Neutrophil (primary cell): ENCODE measurements at regions not wholly inside any gene's neighbourhood (a gene's known extent, or its start where the extent isn't known, plus 50 kb on each side); places are given as distances from the start of the nearest gene placed in this dataset.

Experiments used
- H3K27ac ChIP-seq: fragments of 200-600 bp; sonication (generic); 2 replicates; pipeline ENCODE4 v1.5.1; 2016; ENCODE audit warnings: mild to moderate bottlenecking, moderate library complexity
- H3K27me3 ChIP-seq: fragments of 200-600 bp; sonication (generic); 2 replicates; pipeline ENCODE4 v1.6.0; 2016; ENCODE audit warnings: mild to moderate bottlenecking
- H3K36me3 ChIP-seq: fragments of 200-600 bp; sonication (generic); 2 replicates; pipeline ENCODE4 v1.5.1; 2017
- H3K4me1 ChIP-seq, 2 experiments: fragments of 200-600 bp in 1 of 2; sonication (generic) in 1 of 2; 1 replicate in 1 of 2; 2 replicates in 1 of 2; pipeline versions ENCODE4 v1.5.1 to v1.6.1; 2013 to 2016; ENCODE audit warnings: low read depth in 1 of 2, low read length in 1 of 2, mild to moderate bottlenecking in 1 of 2, moderate library complexity in 1 of 2; ENCODE audit not compliant: control insufficient read depth in 1 of 2, insufficient read depth in 1 of 2
- H3K4me3 ChIP-seq, 2 experiments: fragments of 200-600 bp in 1 of 2; sonication (generic) in 1 of 2; 1 replicate in 1 of 2; 2 replicates in 1 of 2; pipeline ENCODE4 v1.5.1; 2013 to 2016; ENCODE audit warnings: low read depth in 1 of 2, low read length in 1 of 2, mild to moderate bottlenecking in 1 of 2, moderate library complexity in 1 of 2
- H3K9me3 ChIP-seq: fragments of 200-600 bp; sonication (generic); 2 replicates; pipeline ENCODE4 v1.5.1; 2016
- CTCF ChIP-seq: fragments of 200-600 bp; sonication (generic); IDR thresholded peaks from 2 replicates; pipeline ENCODE4 v1.5.1; 2016; ENCODE audit warnings: antibody characterized with exemption

- Histone ChIP-seq H3K4me1 (no peaks in the 10 kb centered on the region), H3K36me3 (no peaks in the 10 kb centered on the region), H3K9me3 (no peaks in the 10 kb centered on the region), H3K27ac (no peak overlapping the region), H3K4me3 (no peak overlapping the region), H3K27me3 (no peaks in the 10 kb centered on the region)
- TF ChIP-seq CTCF: no peak
Observed at GRCh38 chr12:98067795-98068194, 447.6 kb upstream of the TMPO start.

GRCh38 chr12:98073610-98074009, 441.8 kb upstream of the TMPO start:
- Histone ChIP-seq H3K27me3 (no peaks in the 10 kb centered on the region), H3K4me1 (no peaks in the 10 kb centered on the region), H3K4me3 (no peak overlapping the region), H3K27ac (no peak overlapping the region), H3K9me3 (no peaks in the 10 kb centered on the region), H3K36me3 (no peaks in the 10 kb centered on the region)
- no peak for TF ChIP-seq CTCF

- no peak for TF ChIP-seq CTCF
- H3K9me3 ChIP-seq: no peaks in the 10 kb centered on the region
- no peak overlapping the region for H3K27ac ChIP-seq
- no peak overlapping the region for H3K4me3 ChIP-seq
- H3K36me3 ChIP-seq: no peaks in the 10 kb centered on the region
- H3K27me3 ChIP-seq: no peaks in the 10 kb centered on the region
- no peaks in the 10 kb centered on the region for H3K4me1 ChIP-seq
Observed at GRCh38 chr12:98074286-98074685, 441.1 kb upstream of the TMPO start.

- no peak for TF ChIP-seq CTCF
- Histone ChIP-seq H3K4me1 (no peaks in the 10 kb centered on the region), H3K27ac (no peak overlapping the region), H3K36me3 (no peaks in the 10 kb centered on the region), H3K27me3 (no peaks in the 10 kb centered on the region), H3K9me3 (no peaks in the 10 kb centered on the region), H3K4me3 (no peak overlapping the region)
Observed at GRCh38 chr12:98084391-98084790, 431.0 kb upstream of the TMPO start.

GRCh38 chr12:98085046-98085755, 430.2 kb upstream of the TMPO start:
- H3K27ac ChIP-seq: no peak overlapping the region
- no peaks in the 10 kb centered on the region for H3K27me3 ChIP-seq
- H3K9me3 ChIP-seq: no peaks in the 10 kb centered on the region
- no peak overlapping the region for H3K4me3 ChIP-seq
- no peaks in the 10 kb centered on the region for H3K4me1 ChIP-seq
- H3K36me3 ChIP-seq: no peaks in the 10 kb centered on the region
- TF ChIP-seq CTCF: no peak
